DMS114 treated with DMSO at 0.1 percent for 48 hours (cell line): ENCODE measurements at regions not wholly inside any gene's neighbourhood (a gene's known extent, or its start where the extent isn't known, plus 50 kb on each side); places are given as distances from the start of the nearest gene placed in this dataset.

Experiments used
- DNase-seq: peaks from one replicate; lab custom pipeline; 2025; ENCODE audit not compliant: unreplicated experiment; lab: John Stamatoyannopoulos, UW

- DNase-seq: no peak
Measured at GRCh38 chr4:173858471-173858870, 328.4 kb upstream of the HAND2 start.

GRCh38 chr4:173857828-173858227 lies 327.8 kb upstream of the HAND2 start:
- no peak for DNase-seq

- no peak for DNase-seq
Measured at GRCh38 chr4:173855015-173855414, 325.0 kb upstream of the HAND2 start.

GRCh38 chr4:173852775-173853174 lies 322.7 kb upstream of the HAND2 start:
- DNase-seq: no peak

- no peak for DNase-seq
Measured at GRCh38 chr4:173845580-173845979, 315.6 kb upstream of the HAND2 start.

- no peak for DNase-seq
Measured at GRCh38 chr4:173839865-173840264, 309.8 kb upstream of the HAND2 start.

- no peak for DNase-seq
Measured at GRCh38 chr4:173837517-173837916, 307.5 kb upstream of the HAND2 start.

- no peak for DNase-seq
Measured at GRCh38 chr4:173835903-173836302, 305.9 kb upstream of the HAND2 start.

GRCh38 chr4:173834151-173834550 lies 304.1 kb upstream of the HAND2 start:
- no peak for DNase-seq

GRCh38 chr4:173829565-173829964 lies 299.5 kb upstream of the HAND2 start:
- DNase-seq: no peak

- no peak for DNase-seq
Measured at GRCh38 chr4:173827707-173828106, 297.7 kb upstream of the HAND2 start.

- DNase-seq: no peak
Measured at GRCh38 chr4:173821876-173822275, 291.8 kb upstream of the HAND2 start.

GRCh38 chr4:173821036-173821435 lies 291.0 kb upstream of the HAND2 start:
- DNase-seq: no peak

GRCh38 chr4:173807347-173807746 lies 277.3 kb upstream of the HAND2 start:
- DNase-seq: no peak

- DNase-seq: no peak
Measured at GRCh38 chr4:173805884-173806283, 275.9 kb upstream of the HAND2 start.

GRCh38 chr4:173802662-173803022 lies 272.6 kb upstream of the HAND2 start:
- no peak for DNase-seq

GRCh38 chr4:173801876-173802661 lies 272.0 kb upstream of the HAND2 start:
- DNase-seq: no peak

- no peak for DNase-seq
Measured at GRCh38 chr4:173801361-173801760, 271.3 kb upstream of the HAND2 start.

- DNase-seq: no peak
Measured at GRCh38 chr4:173797296-173797695, 267.3 kb upstream of the HAND2 start.

GRCh38 chr4:173794662-173795061 lies 264.6 kb upstream of the HAND2 start:
- DNase-seq: no peak

GRCh38 chr4:173793937-173794510 lies 264.0 kb upstream of the HAND2 start:
- DNase-seq: no peak

- DNase-seq: no peak
Measured at GRCh38 chr4:173782660-173783059, 252.6 kb upstream of the HAND2 start.

GRCh38 chr4:173777921-173778320 lies 247.9 kb upstream of the HAND2 start:
- no peak for DNase-seq
